ENCODE measurements at regions not wholly inside any gene's neighbourhood (a gene's known extent, or its start where the extent isn't known, plus 50 kb on each side); places are given as distances from the start of the nearest gene placed in this dataset.

GRCh38 chr6:168255283-168255881, 64.2 kb downstream of the DACT2 start:
- H3K36me3 Mint-ChIP-seq (ENCODE audit: insufficient read depth in 1 of 3, low read depth in 3 of 3), result peaks cover 0 to 18% (median 0%) of the 10 kb centered on the region in 3 experiments; a peak in 3 of 7 replicates
- no peak overlapping the region for H4K5ac ChIP-seq (ENCODE audit: insufficient read length, low read depth, low read length)
- no peak overlapping the region for H3K9ac ChIP-seq (ENCODE audit: extremely low read depth, insufficient read length, low read length)
- H3K4me1 Mint-ChIP-seq, result no peaks in the 10 kb centered on the region
- H4K20me1 ChIP-seq (ENCODE audit: control insufficient read depth, insufficient read depth, insufficient read length), result no peaks in the 10 kb centered on the region
- H2BK5ac ChIP-seq (ENCODE audit: insufficient read length, low read length), result no peak overlapping the region
- H2AFZ ChIP-seq (ENCODE audit: low read length), result no peak overlapping the region
- no peak overlapping the region for H2AK5ac ChIP-seq (ENCODE audit: insufficient read length, low read length)
- H3K79me2 ChIP-seq (ENCODE audit: insufficient read depth, low read length), result no peaks in the 10 kb centered on the region
- no peak overlapping the region for H3K56ac ChIP-seq (ENCODE audit: insufficient read length, low read depth, low read length)
- H4K91ac ChIP-seq (ENCODE audit: insufficient read length, low read depth, low read length), result no peak overlapping the region
- H3T11ph ChIP-seq (ENCODE audit: low read length), result no peak overlapping the region
- no peaks in the 10 kb centered on the region for H3K4me1 ChIP-seq (ENCODE audit: insufficient read depth, low read length)
- H3K4me2 ChIP-seq (ENCODE audit: insufficient read depth, insufficient read length, low read length), result no peak overlapping the region
- H3K27ac Mint-ChIP-seq, result no peak overlapping the region
- no peak overlapping the region for H4K8ac ChIP-seq (replicated peaks; ENCODE audit: insufficient read length, low read depth, low read length)
- no peaks in the 10 kb centered on the region for H3K27me3 ChIP-seq (ENCODE audit: insufficient read depth, low read length)
- no peak overlapping the region for H2BK12ac ChIP-seq (ENCODE audit: insufficient read length, low read depth, low read length)
- no peak for DNase-seq
- no peak overlapping the region for H3K23ac ChIP-seq (ENCODE audit: insufficient read length, low read depth, low read length)
- peaks cover 13 to 14% of the 10 kb centered on the region in 2 experiments for H3K9me3 Mint-ChIP-seq
- no CpG with 5 or more reads among the region's 4 CpGs for WGBS (ENCODE audit: extremely low coverage, insufficient read length, low lambda C conversion rate)
- no peaks in the 10 kb centered on the region for H3K23me2 ChIP-seq (ENCODE audit: insufficient read length, low read depth, low read length, poor library complexity, severe bottlenecking)
- H2BK15ac ChIP-seq (ENCODE audit: low read depth, low read length), result no peak overlapping the region
- no peak overlapping the region for H3K4me3 Mint-ChIP-seq
- no peaks in the 10 kb centered on the region for H3K79me1 ChIP-seq (ENCODE audit: insufficient read depth, low read depth, low read length, poor library complexity, severe bottlenecking)
- H3K9me3 ChIP-seq (ENCODE audit: control insufficient read depth, low read depth, low read length), result no peaks in the 10 kb centered on the region
- no peak overlapping the region for H2BK20ac ChIP-seq (ENCODE audit: low read depth, low read length, poor library complexity, severe bottlenecking)
- H3K27ac ChIP-seq (ENCODE audit: insufficient read length, low read depth, low read length), result no peak overlapping the region
- no peak overlapping the region for H3K4ac ChIP-seq (ENCODE audit: low read depth, low read length)
- H3K27me3 Mint-ChIP-seq (ENCODE audit: low read depth), result peaks cover 33% of the 10 kb centered on the region
- H3K18ac ChIP-seq (ENCODE audit: insufficient read length, low read depth, low read length), result no peak overlapping the region
- no peak overlapping the region for H3K14ac ChIP-seq (ENCODE audit: insufficient read depth, low read length)
- H2BK120ac ChIP-seq (ENCODE audit: low read depth, low read length, poor library complexity, severe bottlenecking), result no peak overlapping the region
- no peak for TF ChIP-seq CTCF (conservative IDR thresholded peaks at IDR 0.05)
